ENCODE measurements at regions not wholly inside any gene's neighbourhood (a gene's known extent, or its start where the extent isn't known, plus 50 kb on each side); places are given as distances from the start of the nearest gene placed in this dataset.

DNA sequence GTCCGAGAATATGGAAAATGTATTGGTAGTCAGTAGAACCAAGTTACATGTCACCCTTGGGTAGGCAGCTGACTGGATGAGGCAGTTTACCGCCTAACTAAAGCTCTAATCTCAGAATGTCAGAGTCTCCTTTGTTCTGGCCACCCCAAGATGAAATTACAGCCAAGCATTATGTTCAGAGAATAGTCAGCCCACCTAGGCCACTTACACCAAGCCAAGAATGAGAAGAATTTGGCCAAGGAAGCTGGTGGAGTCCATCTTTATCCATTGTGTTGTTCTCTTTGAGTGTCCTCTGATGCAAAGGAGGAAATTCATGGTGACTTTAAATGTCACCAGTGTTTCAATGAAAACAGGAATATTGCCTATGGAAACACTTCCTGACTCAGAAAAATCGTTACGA, 275.1 kb upstream of the MAP3K1 start:
- DNase-seq: no peak
- Mint-ChIP-seq H3K4me1 (peaks cover 20% of the 10 kb centered on the region), H3K4me3 (no peak overlapping the region), H3K9me3 (peaks cover 0 to 2% (median 0%) of the 10 kb centered on the region in 7 donors), H3K36me3 (no peaks in the 10 kb centered on the region), H3K27ac (no peak overlapping the region), H3K27me3 (ENCODE audit: low read depth in 3 of 3) (peaks cover 0 to 2% (median 1%) of the 10 kb centered on the region in 3 donors)
- Histone ChIP-seq H3K4me1 (ENCODE audit: control insufficient read depth in 1 of 2, insufficient read depth in 2 of 2, low read length in 2 of 2) (peaks cover 10 to 11% of the 10 kb centered on the region in 2 donors), H3K79me2 (ENCODE audit: insufficient read depth, low read length) (no peaks in the 10 kb centered on the region), H3K27ac (ENCODE audit: low read depth in 1 of 2, low read length in 2 of 2) (no peak overlapping the region), H3K4me3 (replicated peaks in 1 of 3; ENCODE audit: low read depth in 2 of 3, low read length in 3 of 3) (no peak overlapping the region), H2AFZ (ENCODE audit: insufficient read depth, low read depth, low read length, poor library complexity, severe bottlenecking) (no peak overlapping the region), H3K36me3 (replicated peaks in 1 of 2; ENCODE audit: control insufficient read depth in 1 of 2, insufficient read depth in 2 of 2, low read length in 2 of 2) (no peaks in the 10 kb centered on the region), H3K9me3 (replicated peaks in 1 of 2; ENCODE audit: control insufficient read depth in 1 of 2, insufficient read depth in 1 of 2, low read length in 2 of 2) (no peaks in the 10 kb centered on the region), H3K9ac (ENCODE audit: insufficient read depth, low read length, poor library complexity, severe bottlenecking) (no peak overlapping the region), H3K4me2 (replicated peaks; ENCODE audit: extremely low read depth, low read length, poor library complexity, severe bottlenecking) (no peak overlapping the region), H3K27me3 (ENCODE audit: control insufficient read depth in 2 of 2, insufficient read depth in 2 of 2, low read length in 2 of 2) (no peaks in the 10 kb centered on the region), H4K20me1 (ENCODE audit: insufficient read depth, low read length) (no peaks in the 10 kb centered on the region)
- no CpG with 5 or more reads among the region's 4 CpGs for WGBS (ENCODE audit: insufficient coverage)
- intact Hi-C loops (cut with micrococcal nuclease): no loop called here
- TF ChIP-seq, protein P1, sequence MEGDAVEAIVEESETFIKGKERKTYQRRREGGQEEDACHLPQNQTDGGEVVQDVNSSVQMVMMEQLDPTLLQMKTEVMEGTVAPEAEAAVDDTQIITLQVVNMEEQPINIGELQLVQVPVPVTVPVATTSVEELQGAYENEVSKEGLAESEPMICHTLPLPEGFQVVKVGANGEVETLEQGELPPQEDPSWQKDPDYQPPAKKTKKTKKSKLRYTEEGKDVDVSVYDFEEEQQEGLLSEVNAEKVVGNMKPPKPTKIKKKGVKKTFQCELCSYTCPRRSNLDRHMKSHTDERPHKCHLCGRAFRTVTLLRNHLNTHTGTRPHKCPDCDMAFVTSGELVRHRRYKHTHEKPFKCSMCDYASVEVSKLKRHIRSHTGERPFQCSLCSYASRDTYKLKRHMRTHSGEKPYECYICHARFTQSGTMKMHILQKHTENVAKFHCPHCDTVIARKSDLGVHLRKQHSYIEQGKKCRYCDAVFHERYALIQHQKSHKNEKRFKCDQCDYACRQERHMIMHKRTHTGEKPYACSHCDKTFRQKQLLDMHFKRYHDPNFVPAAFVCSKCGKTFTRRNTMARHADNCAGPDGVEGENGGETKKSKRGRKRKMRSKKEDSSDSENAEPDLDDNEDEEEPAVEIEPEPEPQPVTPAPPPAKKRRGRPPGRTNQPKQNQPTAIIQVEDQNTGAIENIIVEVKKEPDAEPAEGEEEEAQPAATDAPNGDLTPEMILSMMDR (IDR thresholded peaks at IDR 0.05): no peak

DNA sequence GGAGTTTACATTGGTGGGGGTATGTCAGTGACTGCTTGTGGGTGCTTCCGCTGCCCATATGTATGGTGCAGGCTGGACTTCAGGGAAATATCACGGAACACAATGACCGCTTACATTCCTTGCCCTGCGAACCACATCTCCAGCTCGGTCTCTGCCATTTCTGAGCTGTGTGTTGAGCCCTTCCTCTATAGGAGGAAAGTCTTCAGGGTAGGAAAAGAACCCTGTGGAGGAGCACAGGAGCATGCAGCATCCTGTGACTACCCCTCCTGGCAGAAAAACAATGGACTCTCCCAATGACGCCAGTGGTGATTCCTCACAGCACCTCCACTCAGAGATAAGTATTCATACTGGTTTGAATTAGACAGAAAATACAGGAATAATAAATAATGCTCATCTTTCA, 276.8 kb upstream of the MAP3K1 start:
- H3K27ac Mint-ChIP-seq: peak overlapping the region in 1 of 7 donors; percentile 4
- H3K27me3 ChIP-seq (ENCODE audit: control insufficient read depth in 2 of 2, insufficient read depth in 2 of 2, low read length in 2 of 2): no peaks in the 10 kb centered on the region
- no peaks in the 10 kb centered on the region for H3K9me3 ChIP-seq (replicated peaks in 1 of 2; ENCODE audit: control insufficient read depth in 1 of 2, insufficient read depth in 1 of 2, low read length in 2 of 2)
- H3K4me1 Mint-ChIP-seq: peaks cover 7% of the 10 kb centered on the region
- H2AFZ ChIP-seq (ENCODE audit: insufficient read depth, low read depth, low read length, poor library complexity, severe bottlenecking): no peak overlapping the region
- no peak overlapping the region for H3K27ac ChIP-seq (ENCODE audit: low read depth in 1 of 2, low read length in 2 of 2)
- intact Hi-C loops (cut with micrococcal nuclease): no loop called here
- H3K36me3 ChIP-seq (replicated peaks in 1 of 2; ENCODE audit: control insufficient read depth in 1 of 2, insufficient read depth in 2 of 2, low read length in 2 of 2): no peaks in the 10 kb centered on the region
- H3K4me2 ChIP-seq (replicated peaks; ENCODE audit: extremely low read depth, low read length, poor library complexity, severe bottlenecking): no peak overlapping the region
- no peaks in the 10 kb centered on the region for H3K79me2 ChIP-seq (ENCODE audit: insufficient read depth, low read length)
- peaks cover 1 to 2% (median 2%) of the 10 kb centered on the region in 3 donors for H3K27me3 Mint-ChIP-seq (ENCODE audit: low read depth in 3 of 3)
- TF ChIP-seq, protein P1 (IDR thresholded peaks at IDR 0.05): no peak
- WGBS (ENCODE audit: insufficient coverage): 96% methylated on average over 5 of the region's 6 CpGs
- DNase-seq: no peak
- H3K9ac ChIP-seq (ENCODE audit: insufficient read depth, low read length, poor library complexity, severe bottlenecking): no peak overlapping the region
- H3K9me3 Mint-ChIP-seq: peaks cover 0 to 2% (median 0%) of the 10 kb centered on the region in 7 donors
- H3K36me3 Mint-ChIP-seq: no peaks in the 10 kb centered on the region
- no peak overlapping the region for H3K4me3 Mint-ChIP-seq
- H3K4me3 ChIP-seq (replicated peaks in 1 of 3; ENCODE audit: low read depth in 2 of 3, low read length in 3 of 3): no peak overlapping the region
- no peaks in the 10 kb centered on the region for H4K20me1 ChIP-seq (ENCODE audit: insufficient read depth, low read length)
- H3K4me1 ChIP-seq (ENCODE audit: control insufficient read depth in 1 of 2, insufficient read depth in 2 of 2, low read length in 2 of 2): no peaks in the 10 kb centered on the region
